Liver (tissue), 8 donors: ENCODE measurements at regions not wholly inside any gene's neighbourhood (a gene's known extent, or its start where the extent isn't known, plus 50 kb on each side); places are given as distances from the start of the nearest gene placed in this dataset.

Source experiments
- DNase-seq: peaks from one replicate; pipeline ENCODE4 v3.0.0-alpha.2; 2017; ENCODE audit warnings: low spot score
- H3K27ac ChIP-seq, 2 donors: one replicate each; pipeline ENCODE4 v1.7.0; 2013; ENCODE audit warnings: inconsistent platforms in 2 of 2, low read length in 2 of 2, control low read depth in 1 of 2, low read depth in 1 of 2, mild to moderate bottlenecking in 1 of 2
- H3K27me3 ChIP-seq, 4 donors: one replicate each; pipeline versions ENCODE4 v1.6.1 to v1.7.0; 2013; ENCODE audit warnings: low read length in 3 of 4, inconsistent platforms in 1 of 4, mild to moderate bottlenecking in 1 of 4, moderate library complexity in 1 of 4; ENCODE audit not compliant: control insufficient read depth in 4 of 4, insufficient read depth in 4 of 4
- H3K36me3 ChIP-seq, 4 donors: one replicate each; pipeline versions ENCODE4 v1.6.1 to v1.7.0; 2013; ENCODE audit warnings: low read length in 3 of 4, mild to moderate bottlenecking in 3 of 4, low read depth in 1 of 4, moderate library complexity in 1 of 4; ENCODE audit not compliant: control insufficient read depth in 4 of 4, insufficient read depth in 3 of 4
- H3K4me1 ChIP-seq, 4 donors: one replicate each; pipeline versions ENCODE4 v1.6.1 to v1.7.0; 2013; ENCODE audit warnings: low read length in 3 of 4, mild to moderate bottlenecking in 3 of 4, moderate library complexity in 1 of 4; ENCODE audit not compliant: control insufficient read depth in 4 of 4, insufficient read depth in 4 of 4
- H3K4me3 ChIP-seq, 3 donors: one replicate each; pipeline versions ENCODE4 v1.6.1 to v1.7.0; 2013; ENCODE audit warnings: low read length in 3 of 3, control low read depth in 1 of 3, low read depth in 1 of 3, mild to moderate bottlenecking in 1 of 3
- H3K9ac ChIP-seq, 2 donors: one replicate each; pipeline ENCODE4 v1.7.0; 2013; ENCODE audit warnings: low read length in 2 of 2, mild to moderate bottlenecking in 2 of 2, moderate library complexity in 2 of 2, control low read depth in 1 of 2, low read depth in 1 of 2
- H3K9me3 ChIP-seq, 4 donors: one replicate each; pipeline versions ENCODE4 v1.6.1 to v1.7.0; 2013; ENCODE audit warnings: low read length in 3 of 4; ENCODE audit not compliant: control insufficient read depth in 4 of 4
- CTCF ChIP-seq: fragments of 150-350 bp; IDR thresholded peaks from 2 replicates; pipeline ENCODE4 v1.5.1; 2017; ENCODE audit warnings: improper control_type of control experiment, low read depth, low read length; ENCODE audit not compliant: missing input control
- EGR1 ChIP-seq, 2 donors: IDR thresholded peaks; 2 replicates each; pipeline ENCODE4 v1.6.1; 2016 to 2018; ENCODE audit warnings: antibody characterized with exemption in 2 of 2, low read depth in 2 of 2
- FOXA1 ChIP-seq: IDR thresholded peaks from 2 replicates; pipeline ENCODE4 v1.6.1; 2016; ENCODE audit warnings: antibody characterized with exemption
- FOXA2 ChIP-seq: IDR thresholded peaks from 2 replicates; pipeline ENCODE4 v1.6.1; 2016; ENCODE audit warnings: antibody characterized with exemption
- GABPA ChIP-seq, 2 donors: IDR thresholded peaks in 1 of 2; conservative IDR thresholded peaks in 1 of 2; 2 replicates each; pipeline ENCODE4 v1.6.1; 2016; ENCODE audit warnings: antibody characterized with exemption in 2 of 2, mild to moderate bottlenecking in 1 of 2, moderate library complexity in 1 of 2
- HNF4A ChIP-seq, 2 donors: conservative IDR thresholded peaks; 2 replicates each; pipeline ENCODE4 v1.6.1; 2016; ENCODE audit warnings: antibody characterized with exemption in 2 of 2, mild to moderate bottlenecking in 2 of 2
- HNF4G ChIP-seq: IDR thresholded peaks from 2 replicates; pipeline ENCODE4 v1.6.1; 2016; ENCODE audit warnings: antibody characterized with exemption
- NR2F2 ChIP-seq: IDR thresholded peaks from 2 replicates; pipeline ENCODE4 v1.6.1; 2016; ENCODE audit warnings: antibody characterized with exemption
- RAD21 ChIP-seq, 2 donors: IDR thresholded peaks; 2 replicates each; pipeline ENCODE4 v1.6.1; 2016; ENCODE audit warnings: antibody characterized with exemption in 2 of 2, mild to moderate bottlenecking in 2 of 2
- RXRA ChIP-seq, 2 donors: IDR thresholded peaks; 2 replicates each; pipeline ENCODE4 v1.6.1; 2017 to 2018; ENCODE audit warnings: antibody characterized with exemption in 2 of 2, mild to moderate bottlenecking in 1 of 2
- SP1 ChIP-seq: IDR thresholded peaks from 2 replicates; pipeline ENCODE4 v1.6.1; 2018; ENCODE audit warnings: antibody characterized with exemption, mild to moderate bottlenecking
- TAF1 ChIP-seq: conservative IDR thresholded peaks from 2 replicates; pipeline ENCODE4 v1.6.1; 2016; ENCODE audit warnings: antibody characterized with exemption, mild to moderate bottlenecking
- YY1 ChIP-seq: IDR thresholded peaks from 2 replicates; pipeline ENCODE4 v1.6.1; 2016; ENCODE audit warnings: antibody characterized with exemption, mild to moderate bottlenecking
- WGBS: extraction: QIAGEN DNeasy Blood & Tissue Kit; methylation state at CpG from one replicate; pipeline ENCODE4 v1.1.7; 2013; 5-methylcytosine and 5-hydroxymethylcytosine counted together
- TF ChIP-seq, protein P1 (sequence below): IDR thresholded peaks from 2 replicates; pipeline ENCODE4 v1.6.1; 2016; ENCODE audit warnings: antibody characterized with exemption
- TF ChIP-seq, protein P2 (sequence below): IDR thresholded peaks from 2 replicates; pipeline ENCODE4 v1.6.1; 2016; ENCODE audit warnings: antibody characterized with exemption
- donor health status: healthy.
- donor health status: healthy.
- donor health status: healthy.
- donor health status: healthy.
- donor health status: healthy.

DNA sequence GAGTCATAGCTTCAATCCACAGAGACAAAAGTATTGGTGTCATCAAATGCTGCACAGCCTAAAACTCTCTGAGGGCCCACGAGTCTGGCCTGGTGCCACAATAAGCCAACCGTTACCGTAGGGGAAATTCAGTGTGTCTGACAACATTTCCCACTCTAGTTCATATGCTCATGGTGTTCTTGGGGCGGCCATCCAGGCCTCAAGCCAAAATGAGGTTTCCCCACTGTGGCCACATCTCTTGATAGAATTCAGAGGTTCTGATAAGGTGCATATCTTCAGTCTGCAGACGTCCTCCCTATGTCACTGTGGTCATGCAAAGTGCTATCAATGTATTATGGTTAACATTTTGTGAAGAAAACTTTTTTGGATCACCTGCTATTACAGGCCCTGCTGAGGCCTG lies 627.7 kb downstream of the QKI start:
- no peak overlapping the region for H3K27ac ChIP-seq
- TF ChIP-seq RXRA (IDR thresholded peaks at IDR 0.05) (no peak), HNF4G (no peak), TAF1 (no peak)
- WGBS = 61% methylated on average over 5 of the region's 5 CpGs

DNA sequence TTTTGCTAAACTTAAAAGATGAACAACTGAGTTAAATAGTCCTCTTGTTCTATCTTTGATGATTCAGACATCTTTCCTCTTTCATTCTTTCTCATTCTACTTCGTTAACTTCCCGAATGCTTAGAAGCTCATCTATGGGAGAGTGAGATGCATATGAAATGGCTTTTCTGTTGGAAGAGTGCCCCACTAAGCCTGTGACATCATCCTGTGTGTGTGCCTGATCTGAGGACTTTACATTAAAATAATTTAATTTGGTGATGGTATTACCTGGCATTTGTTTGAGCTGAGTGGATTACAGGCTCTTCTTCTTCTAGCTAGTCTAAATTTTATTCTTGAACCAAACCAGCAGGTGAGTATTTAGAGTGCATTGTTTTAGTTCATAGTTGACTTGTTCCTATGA lies 626.5 kb downstream of the QKI start:
- no peaks in the 10 kb centered on the region for H3K36me3 ChIP-seq
- H3K27ac ChIP-seq = no peak overlapping the region
- no peak for DNase-seq
- no peaks in the 10 kb centered on the region for H3K27me3 ChIP-seq
- no peaks in the 10 kb centered on the region for H3K9me3 ChIP-seq
- TF ChIP-seq, protein P1, sequence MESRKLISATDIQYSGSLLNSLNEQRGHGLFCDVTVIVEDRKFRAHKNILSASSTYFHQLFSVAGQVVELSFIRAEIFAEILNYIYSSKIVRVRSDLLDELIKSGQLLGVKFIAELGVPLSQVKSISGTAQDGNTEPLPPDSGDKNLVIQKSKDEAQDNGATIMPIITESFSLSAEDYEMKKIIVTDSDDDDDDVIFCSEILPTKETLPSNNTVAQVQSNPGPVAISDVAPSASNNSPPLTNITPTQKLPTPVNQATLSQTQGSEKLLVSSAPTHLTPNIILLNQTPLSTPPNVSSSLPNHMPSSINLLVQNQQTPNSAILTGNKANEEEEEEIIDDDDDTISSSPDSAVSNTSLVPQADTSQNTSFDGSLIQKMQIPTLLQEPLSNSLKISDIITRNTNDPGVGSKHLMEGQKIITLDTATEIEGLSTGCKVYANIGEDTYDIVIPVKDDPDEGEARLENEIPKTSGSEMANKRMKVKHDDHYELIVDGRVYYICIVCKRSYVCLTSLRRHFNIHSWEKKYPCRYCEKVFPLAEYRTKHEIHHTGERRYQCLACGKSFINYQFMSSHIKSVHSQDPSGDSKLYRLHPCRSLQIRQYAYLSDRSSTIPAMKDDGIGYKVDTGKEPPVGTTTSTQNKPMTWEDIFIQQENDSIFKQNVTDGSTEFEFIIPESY = no peak
- no peak for TF ChIP-seq EGR1 (IDR thresholded peaks at IDR 0.05; ENCODE audit: low read depth in 2 of 2)
- TF ChIP-seq, protein P2, sequence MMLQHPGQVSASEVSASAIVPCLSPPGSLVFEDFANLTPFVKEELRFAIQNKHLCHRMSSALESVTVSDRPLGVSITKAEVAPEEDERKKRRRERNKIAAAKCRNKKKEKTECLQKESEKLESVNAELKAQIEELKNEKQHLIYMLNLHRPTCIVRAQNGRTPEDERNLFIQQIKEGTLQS = no peak
- TF ChIP-seq NR2F2 = no peak
- TF ChIP-seq GABPA (IDR thresholded peaks at IDR 0.05 in 1 of 2, conservative IDR thresholded peaks at IDR 0.05 in 1 of 2) = no peak
- TF ChIP-seq FOXA2 = no peak
- no peak for TF ChIP-seq RAD21 (IDR thresholded peaks at IDR 0.05)
- TF ChIP-seq YY1 = no peak
- no peak for TF ChIP-seq CTCF
- TF ChIP-seq HNF4A (conservative IDR thresholded peaks at IDR 0.05) = no peak
- TF ChIP-seq FOXA1 = no peak
- no peak for TF ChIP-seq SP1
- WGBS = 90% methylated on average over 2 of the region's 2 CpGs
- H3K9ac ChIP-seq = no peak overlapping the region
- no peak overlapping the region for H3K4me3 ChIP-seq
- H3K4me1 ChIP-seq = no peaks in the 10 kb centered on the region

More for the DNA sequence above, 627.7 kb downstream of the QKI start:
- no peaks in the 10 kb centered on the region for H3K9me3 ChIP-seq
- H3K4me1 ChIP-seq = no peaks in the 10 kb centered on the region
- H3K4me3 ChIP-seq = no peak overlapping the region
- DNase-seq = no peak
- no peak overlapping the region for H3K9ac ChIP-seq
- H3K27me3 ChIP-seq = no peaks in the 10 kb centered on the region
- H3K36me3 ChIP-seq = no peaks in the 10 kb centered on the region

DNA sequence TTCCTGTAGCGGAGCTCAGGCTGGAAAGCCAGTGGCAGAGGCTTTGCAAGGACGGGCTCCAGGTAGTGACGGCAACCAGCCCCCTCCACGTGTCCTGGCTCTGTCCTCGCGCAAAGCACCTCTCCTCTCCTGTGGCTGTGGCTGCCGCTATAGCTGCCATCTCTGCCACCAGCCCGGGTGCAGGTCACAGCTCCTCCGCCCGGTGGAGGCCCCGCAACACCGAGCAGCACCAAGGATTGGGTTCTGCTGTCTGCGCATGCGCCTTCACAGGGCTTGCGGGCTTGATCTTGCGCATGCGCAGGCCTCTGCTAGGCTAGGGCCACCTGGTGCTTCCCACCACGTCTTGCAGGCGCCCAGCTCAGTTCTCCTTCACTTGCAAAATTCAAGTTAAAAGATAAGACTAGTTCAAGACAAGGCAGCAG lies 625.4 kb downstream of the QKI start:
- H3K4me3 ChIP-seq = peak overlapping the region in 1 of 3 donors; percentile 7
- 70% methylated on average over 19 of the region's 19 CpGs for WGBS

More for the DNA sequence above, 625.4 kb downstream of the QKI start:
- no peaks in the 10 kb centered on the region for H3K27me3 ChIP-seq
- H3K4me1 ChIP-seq = no peaks in the 10 kb centered on the region
- TF ChIP-seq GABPA (IDR thresholded peaks at IDR 0.05 in 1 of 2, conservative IDR thresholded peaks at IDR 0.05 in 1 of 2) = no peak
- peak; percentile 2 for TF ChIP-seq CTCF
- no peak overlapping the region for H3K9ac ChIP-seq
- H3K9me3 ChIP-seq = no peaks in the 10 kb centered on the region
- DNase-seq = peak; percentile 71
- H3K27ac ChIP-seq = no peak overlapping the region
- H3K36me3 ChIP-seq = no peaks in the 10 kb centered on the region
